ENCODE measurements at regions not wholly inside any gene's neighbourhood (a gene's known extent, or its start where the extent isn't known, plus 50 kb on each side); places are given as distances from the start of the nearest gene placed in this dataset.

DNA sequence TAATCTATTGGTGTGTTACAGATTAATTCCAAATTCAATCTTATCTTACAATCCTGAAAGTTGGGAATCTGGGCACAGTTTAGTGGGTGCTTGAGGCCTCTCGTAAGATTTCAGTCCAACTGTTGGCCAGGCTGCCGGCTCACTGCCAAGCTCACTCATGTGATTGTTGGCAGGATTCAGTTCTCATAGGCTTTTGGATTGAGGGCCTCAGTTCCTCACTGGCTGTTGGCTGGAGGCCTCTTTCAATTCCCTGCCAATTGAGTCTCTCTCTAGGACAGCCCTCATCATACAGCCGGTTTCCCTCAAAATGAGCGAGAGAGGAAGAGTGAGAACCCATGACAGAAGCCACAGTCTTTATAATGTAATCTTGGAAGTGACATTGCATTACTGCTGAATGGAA is 123.5 kb upstream of the FBXO33 start (continued):
- TF ChIP-seq BRCA1 (CRISPR knock-in tag; IDR thresholded peaks at IDR 0.05) (no peak), ETV5 (CRISPR knock-in tag; IDR thresholded peaks at IDR 0.05; ENCODE audit: borderline replicate concordance) (no peak), CCAR2 (optimal IDR thresholded peaks at IDR 0.05; ENCODE audit: low read depth, low read length) (no peak)
- TF ChIP-seq, protein P1, sequence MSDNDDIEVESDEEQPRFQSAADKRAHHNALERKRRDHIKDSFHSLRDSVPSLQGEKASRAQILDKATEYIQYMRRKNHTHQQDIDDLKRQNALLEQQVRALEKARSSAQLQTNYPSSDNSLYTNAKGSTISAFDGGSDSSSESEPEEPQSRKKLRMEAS (IDR thresholded peaks at IDR 0.05) = no peak
- TF ChIP-seq, protein P2, sequence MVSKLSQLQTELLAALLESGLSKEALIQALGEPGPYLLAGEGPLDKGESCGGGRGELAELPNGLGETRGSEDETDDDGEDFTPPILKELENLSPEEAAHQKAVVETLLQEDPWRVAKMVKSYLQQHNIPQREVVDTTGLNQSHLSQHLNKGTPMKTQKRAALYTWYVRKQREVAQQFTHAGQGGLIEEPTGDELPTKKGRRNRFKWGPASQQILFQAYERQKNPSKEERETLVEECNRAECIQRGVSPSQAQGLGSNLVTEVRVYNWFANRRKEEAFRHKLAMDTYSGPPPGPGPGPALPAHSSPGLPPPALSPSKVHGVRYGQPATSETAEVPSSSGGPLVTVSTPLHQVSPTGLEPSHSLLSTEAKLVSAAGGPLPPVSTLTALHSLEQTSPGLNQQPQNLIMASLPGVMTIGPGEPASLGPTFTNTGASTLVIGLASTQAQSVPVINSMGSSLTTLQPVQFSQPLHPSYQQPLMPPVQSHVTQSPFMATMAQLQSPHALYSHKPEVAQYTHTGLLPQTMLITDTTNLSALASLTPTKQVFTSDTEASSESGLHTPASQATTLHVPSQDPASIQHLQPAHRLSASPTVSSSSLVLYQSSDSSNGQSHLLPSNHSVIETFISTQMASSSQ (IDR thresholded peaks at IDR 0.05; ENCODE audit: low read depth) = no peak
- TF ChIP-seq, protein P2 (CRISPR knock-in tag; IDR thresholded peaks at IDR 0.05; ENCODE audit: borderline replicate concordance) = no peak

DNA sequence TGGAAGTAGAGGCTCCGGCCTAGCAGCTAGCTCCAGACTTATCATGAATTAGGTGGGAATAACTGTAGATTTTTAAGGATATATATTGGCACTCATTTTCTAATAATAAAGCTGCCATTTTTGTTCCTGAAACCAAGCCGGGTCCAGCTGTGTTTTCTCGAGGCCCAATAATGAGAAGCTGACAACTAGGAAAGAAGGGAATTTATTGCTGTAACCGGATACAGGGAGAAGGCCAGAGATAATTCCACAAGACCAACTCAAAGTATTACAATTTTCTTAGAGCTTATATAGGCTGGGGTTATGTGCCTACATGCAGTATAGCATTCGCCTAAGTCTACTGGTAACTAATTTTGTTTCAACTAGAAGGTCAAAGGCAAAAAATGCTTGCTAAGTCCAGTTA is 122.3 kb upstream of the FBXO33 start:
- Histone ChIP-seq H3K4me2 (ENCODE audit: low read depth, low read length) (no peak overlapping the region), H3K4me1 (ENCODE audit: insufficient read depth, low read length) (no peaks in the 10 kb centered on the region), H3K9ac (ENCODE audit: insufficient read depth, low read depth, low read length) (no peak overlapping the region), H4K20me1 (ENCODE audit: insufficient read depth, low read length) (no peaks in the 10 kb centered on the region), H3K27ac (ENCODE audit: extremely low read length, insufficient read depth, low read length) (no peak overlapping the region), H3K4me3 (replicated peaks in 1 of 3; ENCODE audit: insufficient read depth in 1 of 3, low read depth in 2 of 3, low read length in 3 of 3) (no peak overlapping the region), H3K36me3 (replicated peaks in 1 of 2; ENCODE audit: control insufficient read depth in 1 of 2, insufficient read depth in 2 of 2, low read length in 2 of 2) (no peaks in the 10 kb centered on the region), H3K27me3 (ENCODE audit: control insufficient read depth in 1 of 2, insufficient read depth in 2 of 2, low read length in 2 of 2) (no peaks in the 10 kb centered on the region), H3K79me2 (ENCODE audit: insufficient read depth, low read length) (no peaks in the 10 kb centered on the region), H3K9me3 (ENCODE audit: low read length) (peaks cover 21% of the 10 kb centered on the region), H2AFZ (ENCODE audit: low read length) (no peak overlapping the region)
- POLR2A ChIA-PET = no interaction called here
- no peak for FAIRE-seq
- intact Hi-C loops (cut with micrococcal nuclease; ENCODE audit: unreplicated experiment) (no loop called here), in situ Hi-C loops (cut with HindIII; ENCODE audit: extremely low pct_ligation_motif_present, low pct_unique_long_range_greater_than_20kb) (no loop called here)
- TF ChIP-seq, protein P3, sequence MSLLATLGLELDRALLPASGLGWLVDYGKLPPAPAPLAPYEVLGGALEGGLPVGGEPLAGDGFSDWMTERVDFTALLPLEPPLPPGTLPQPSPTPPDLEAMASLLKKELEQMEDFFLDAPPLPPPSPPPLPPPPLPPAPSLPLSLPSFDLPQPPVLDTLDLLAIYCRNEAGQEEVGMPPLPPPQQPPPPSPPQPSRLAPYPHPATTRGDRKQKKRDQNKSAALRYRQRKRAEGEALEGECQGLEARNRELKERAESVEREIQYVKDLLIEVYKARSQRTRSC (CRISPR knock-in tag; IDR thresholded peaks at IDR 0.05; ENCODE audit: low read depth) = no peak
- TF ChIP-seq BCL6 (CRISPR knock-in tag; IDR thresholded peaks at IDR 0.05) = no peak
- no peak for TF ChIP-seq NFE2 (CRISPR knock-in tag; IDR thresholded peaks at IDR 0.05)
- TF ChIP-seq ZNF496 (CRISPR knock-in tag; IDR thresholded peaks at IDR 0.05; ENCODE audit: insufficient replicate concordance) = no peak
- TF ChIP-seq, protein P4, sequence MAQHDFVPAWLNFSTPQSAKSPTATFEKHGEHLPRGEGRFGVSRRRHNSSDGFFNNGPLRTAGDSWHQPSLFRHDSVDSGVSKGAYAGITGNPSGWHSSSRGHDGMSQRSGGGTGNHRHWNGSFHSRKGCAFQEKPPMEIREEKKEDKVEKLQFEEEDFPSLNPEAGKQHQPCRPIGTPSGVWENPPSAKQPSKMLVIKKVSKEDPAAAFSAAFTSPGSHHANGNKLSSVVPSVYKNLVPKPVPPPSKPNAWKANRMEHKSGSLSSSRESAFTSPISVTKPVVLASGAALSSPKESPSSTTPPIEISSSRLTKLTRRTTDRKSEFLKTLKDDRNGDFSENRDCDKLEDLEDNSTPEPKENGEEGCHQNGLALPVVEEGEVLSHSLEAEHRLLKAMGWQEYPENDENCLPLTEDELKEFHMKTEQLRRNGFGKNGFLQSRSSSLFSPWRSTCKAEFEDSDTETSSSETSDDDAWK (CRISPR knock-in tag; IDR thresholded peaks at IDR 0.05) = no peak
- CTCF ChIA-PET (ENCODE audit: low intra/inter-chr PET ratio, low total read pairs) = no interaction called here
- BruUV-seq (replicated peaks) = no TSS peak
- ATAC-seq = no peak
- WGBS (ENCODE audit: low lambda C conversion rate) = 2% methylated on average over 5 of the region's 5 CpGs
- no peak for DNase-seq (ENCODE audit: low spot score)

Data from HepG2 (cell line).